ENCODE measurements at regions not wholly inside any gene's neighbourhood (a gene's known extent, or its start where the extent isn't known, plus 50 kb on each side); places are given as distances from the start of the nearest gene placed in this dataset.

- Histone ChIP-seq H2AFZ (ENCODE audit: low read length) (no peak overlapping the region), H3K79me2 (ENCODE audit: insufficient read depth, low read length) (no peaks in the 10 kb centered on the region), H2BK15ac (ENCODE audit: low read depth, low read length) (no peak overlapping the region), H4K8ac (replicated peaks; ENCODE audit: insufficient read length, low read depth, low read length) (no peak overlapping the region), H3K79me1 (ENCODE audit: insufficient read depth, low read depth, low read length, poor library complexity, severe bottlenecking) (no peaks in the 10 kb centered on the region), H4K5ac (ENCODE audit: insufficient read length, low read depth, low read length) (no peak overlapping the region), H4K91ac (ENCODE audit: insufficient read length, low read depth, low read length) (no peak overlapping the region), H2BK12ac (ENCODE audit: insufficient read length, low read depth, low read length) (no peak overlapping the region), H2AK5ac (ENCODE audit: insufficient read length, low read length) (no peak overlapping the region), H2BK5ac (ENCODE audit: insufficient read length, low read length) (no peak overlapping the region), H3K4me2 (ENCODE audit: insufficient read depth, insufficient read length, low read length) (no peak overlapping the region), H4K20me1 (ENCODE audit: control insufficient read depth, insufficient read depth, insufficient read length) (no peaks in the 10 kb centered on the region), H3K18ac (ENCODE audit: insufficient read length, low read depth, low read length) (no peak overlapping the region), H3K9ac (ENCODE audit: extremely low read depth, insufficient read length, low read length) (no peak overlapping the region), H3K23me2 (ENCODE audit: insufficient read length, low read depth, low read length, poor library complexity, severe bottlenecking) (no peaks in the 10 kb centered on the region), H3K27me3 (ENCODE audit: insufficient read depth, low read length) (no peaks in the 10 kb centered on the region), H3K23ac (ENCODE audit: insufficient read length, low read depth, low read length) (no peak overlapping the region), H2BK20ac (ENCODE audit: low read depth, low read length, poor library complexity, severe bottlenecking) (no peak overlapping the region), H3T11ph (ENCODE audit: low read length) (no peak overlapping the region), H3K27ac (ENCODE audit: insufficient read length, low read depth, low read length) (no peak overlapping the region), H3K56ac (ENCODE audit: insufficient read length, low read depth, low read length) (no peak overlapping the region), H3K9me3 (ENCODE audit: control insufficient read depth, low read depth, low read length) (no peaks in the 10 kb centered on the region), H3K14ac (ENCODE audit: insufficient read depth, low read length) (no peak overlapping the region), H3K4ac (ENCODE audit: low read depth, low read length) (no peak overlapping the region), H3K4me1 (ENCODE audit: insufficient read depth, low read length) (no peaks in the 10 kb centered on the region), H2BK120ac (ENCODE audit: low read depth, low read length, poor library complexity, severe bottlenecking) (no peak overlapping the region)
- no peaks in the 10 kb centered on the region; a peak in 1 of 7 replicates for H3K36me3 Mint-ChIP-seq (ENCODE audit: insufficient read depth in 1 of 3, low read depth in 3 of 3)
- peaks cover 3% of the 10 kb centered on the region; the same call in 1 of the 2 replicates for H3K27me3 Mint-ChIP-seq (ENCODE audit: low read depth)
- no peaks in the 10 kb centered on the region; a peak in 4 of 5 replicates for H3K9me3 Mint-ChIP-seq
- DNase-seq = no peak
- H3K27ac Mint-ChIP-seq = no peak overlapping the region
- H3K4me3 Mint-ChIP-seq = no peak overlapping the region
- no CpG with 5 or more reads among the region's 2 CpGs for WGBS (ENCODE audit: extremely low coverage, insufficient read length, low lambda C conversion rate)
- no peak for TF ChIP-seq CTCF (conservative IDR thresholded peaks at IDR 0.05)
- no peaks in the 10 kb centered on the region for H3K4me1 Mint-ChIP-seq
Observed at GRCh38 chr12:125968413-125968812, 903.2 kb downstream of the AACS start.

Measured in H9 (cell line).